ENCODE measurements at regions not wholly inside any gene's neighbourhood (a gene's known extent, or its start where the extent isn't known, plus 50 kb on each side); places are given as distances from the start of the nearest gene placed in this dataset.

DNA sequence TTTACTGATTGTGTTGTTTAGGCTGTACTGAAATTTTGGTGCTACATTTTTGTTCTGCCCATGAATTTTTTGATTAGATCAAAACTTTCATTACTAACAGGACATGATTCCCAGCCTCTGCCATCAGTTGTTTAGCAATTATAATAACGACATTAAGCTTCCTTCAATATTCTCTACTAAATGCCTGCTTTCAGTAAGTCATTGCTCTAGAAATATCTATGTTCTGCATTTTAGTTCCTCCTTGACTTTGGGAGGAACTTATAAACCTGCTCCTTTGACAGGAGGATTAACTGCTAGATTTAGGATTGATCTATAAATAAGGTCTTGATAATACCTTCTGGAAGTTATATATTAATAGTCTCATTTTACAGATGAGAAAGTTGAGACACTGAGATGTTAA lies 269.1 kb downstream of the RAP2B start:
- TF ChIP-seq CTCF (IDR thresholded peaks at IDR 0.05), result no peak
- no peak for TF ChIP-seq POLR2A (IDR thresholded peaks at IDR 0.05)

Measured in body of pancreas (tissue), 4 donors.